Fibroblast of lung (primary cell): ENCODE measurements at regions not wholly inside any gene's neighbourhood (a gene's known extent, or its start where the extent isn't known, plus 50 kb on each side); places are given as distances from the start of the nearest gene placed in this dataset.

Experiments used
- DNase-seq, 2 donors: peaks; one replicate each; pipeline versions ENCODE4 v3.0.0 to v3.0.0-alpha.2; 2010; ENCODE audit warnings: low read depth in 2 of 2
- H2AFZ ChIP-seq: 2 replicates; pipeline ENCODE4 v1.5.1; 2012; ENCODE audit warnings: low read length, control low read depth, inconsistent platforms
- H3K27ac ChIP-seq: 2 replicates; pipeline ENCODE4 v1.5.1; 2011; ENCODE audit warnings: low read length, control low read depth; ENCODE audit not compliant: insufficient read depth
- H3K27me3 ChIP-seq: 2 replicates; pipeline ENCODE4 v1.5.1; 2011; ENCODE audit warnings: mild to moderate bottlenecking, low read length; ENCODE audit not compliant: control insufficient read depth, insufficient read depth
- H3K36me3 ChIP-seq: 2 replicates; pipeline ENCODE4 v1.5.1; 2011; ENCODE audit warnings: low read length; ENCODE audit not compliant: control insufficient read depth, insufficient read depth
- H3K4me1 ChIP-seq: 2 replicates; pipeline ENCODE4 v1.5.1; 2011; ENCODE audit warnings: low read length; ENCODE audit not compliant: control insufficient read depth, insufficient read depth; ENCODE audit errors: extremely low read depth
- H3K4me2 ChIP-seq: 2 replicates; pipeline ENCODE4 v1.5.1; 2011; ENCODE audit warnings: low read length, control low read depth; ENCODE audit not compliant: insufficient read depth; ENCODE audit errors: extremely low read depth
- H3K4me3 ChIP-seq, 4 experiments: fragments of 200-600 bp in 1 of 4; sonication (generic) in 1 of 4; replicated peaks in 1 of 4; 2 replicates each; pipeline ENCODE4 v1.5.1; 2011 to 2016; ENCODE audit warnings: low read length in 4 of 4, low read depth in 3 of 4, mild to moderate bottlenecking in 3 of 4, control low read depth in 2 of 4, inconsistent platforms in 1 of 4, mixed read lengths in 1 of 4; ENCODE audit not compliant: insufficient read depth in 1 of 4; ENCODE audit errors: control extremely low read depth in 1 of 4
- H3K79me2 ChIP-seq: 2 replicates; pipeline ENCODE4 v1.5.1; 2012; ENCODE audit warnings: mild to moderate bottlenecking, low read length, inconsistent platforms; ENCODE audit not compliant: control insufficient read depth, insufficient read depth
- H3K9ac ChIP-seq: 2 replicates; pipeline ENCODE4 v1.5.1; 2011; ENCODE audit warnings: mild to moderate bottlenecking, low read length, control low read depth; ENCODE audit not compliant: insufficient read depth
- H3K9me3 ChIP-seq: 2 replicates; pipeline ENCODE4 v1.5.1; 2012; ENCODE audit warnings: low read depth, low read length; ENCODE audit not compliant: control insufficient read depth, insufficient read depth
- H4K20me1 ChIP-seq: 2 replicates; pipeline ENCODE4 v1.5.1; 2011; ENCODE audit warnings: low read length; ENCODE audit not compliant: control insufficient read depth, insufficient read depth; ENCODE audit errors: extremely low read depth
- EZH2 ChIP-seq: IDR thresholded peaks from 2 replicates; pipeline ENCODE4 v1.5.1; 2012; ENCODE audit warnings: low read length, control low read depth, mild to moderate bottlenecking; ENCODE audit errors: missing control alignments
- TF ChIP-seq, protein P1 (sequence below), 2 donors: IDR thresholded peaks in 1 of 2; conservative IDR thresholded peaks in 1 of 2; 1 replicate in 1 of 2; 2 replicates in 1 of 2; pipeline ENCODE4 v1.5.1; 2011 to 2012; ENCODE audit warnings: low read length in 2 of 2, control low read depth in 1 of 2, inconsistent platforms in 1 of 2, low read depth in 1 of 2, mild to moderate bottlenecking in 1 of 2

DNA sequence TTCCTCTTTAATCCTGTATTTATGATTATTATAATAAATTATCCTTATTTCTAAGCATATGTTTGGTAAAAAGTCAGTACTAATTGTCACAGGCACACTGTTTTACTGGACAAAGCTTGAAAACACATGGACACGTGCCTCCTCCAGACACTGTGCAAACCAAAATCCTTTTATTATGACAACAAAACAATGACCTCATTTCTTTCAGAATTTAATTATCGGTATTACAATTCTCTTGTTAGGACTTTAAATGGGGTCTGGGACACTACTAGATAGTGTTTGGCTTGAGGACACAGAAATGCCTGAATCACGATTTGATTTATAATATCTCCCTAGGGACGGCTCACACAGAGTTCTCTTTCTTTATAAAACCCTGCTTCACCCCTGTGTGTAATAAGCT is 107.3 kb upstream of the IGSF10 start:
- H3K27ac ChIP-seq: no peak overlapping the region
- no peaks in the 10 kb centered on the region for H3K36me3 ChIP-seq
- H4K20me1 ChIP-seq: no peaks in the 10 kb centered on the region
- no peak overlapping the region for H2AFZ ChIP-seq
- no peaks in the 10 kb centered on the region for H3K27me3 ChIP-seq
- H3K9ac ChIP-seq: no peak overlapping the region
- no peaks in the 10 kb centered on the region for H3K79me2 ChIP-seq
- DNase-seq: no peak
- no peaks in the 10 kb centered on the region for H3K4me1 ChIP-seq
- no peak overlapping the region for H3K4me3 ChIP-seq
- H3K9me3 ChIP-seq: no peaks in the 10 kb centered on the region
- no peak overlapping the region for H3K4me2 ChIP-seq
- TF ChIP-seq EZH2: no peak
- TF ChIP-seq, protein P1, sequence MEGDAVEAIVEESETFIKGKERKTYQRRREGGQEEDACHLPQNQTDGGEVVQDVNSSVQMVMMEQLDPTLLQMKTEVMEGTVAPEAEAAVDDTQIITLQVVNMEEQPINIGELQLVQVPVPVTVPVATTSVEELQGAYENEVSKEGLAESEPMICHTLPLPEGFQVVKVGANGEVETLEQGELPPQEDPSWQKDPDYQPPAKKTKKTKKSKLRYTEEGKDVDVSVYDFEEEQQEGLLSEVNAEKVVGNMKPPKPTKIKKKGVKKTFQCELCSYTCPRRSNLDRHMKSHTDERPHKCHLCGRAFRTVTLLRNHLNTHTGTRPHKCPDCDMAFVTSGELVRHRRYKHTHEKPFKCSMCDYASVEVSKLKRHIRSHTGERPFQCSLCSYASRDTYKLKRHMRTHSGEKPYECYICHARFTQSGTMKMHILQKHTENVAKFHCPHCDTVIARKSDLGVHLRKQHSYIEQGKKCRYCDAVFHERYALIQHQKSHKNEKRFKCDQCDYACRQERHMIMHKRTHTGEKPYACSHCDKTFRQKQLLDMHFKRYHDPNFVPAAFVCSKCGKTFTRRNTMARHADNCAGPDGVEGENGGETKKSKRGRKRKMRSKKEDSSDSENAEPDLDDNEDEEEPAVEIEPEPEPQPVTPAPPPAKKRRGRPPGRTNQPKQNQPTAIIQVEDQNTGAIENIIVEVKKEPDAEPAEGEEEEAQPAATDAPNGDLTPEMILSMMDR (conservative IDR thresholded peaks at IDR 0.05 in 1 of 2, IDR thresholded peaks at IDR 0.05 in 1 of 2; ENCODE audit: low read depth in 1 of 2, low read length in 2 of 2): no peak

DNA sequence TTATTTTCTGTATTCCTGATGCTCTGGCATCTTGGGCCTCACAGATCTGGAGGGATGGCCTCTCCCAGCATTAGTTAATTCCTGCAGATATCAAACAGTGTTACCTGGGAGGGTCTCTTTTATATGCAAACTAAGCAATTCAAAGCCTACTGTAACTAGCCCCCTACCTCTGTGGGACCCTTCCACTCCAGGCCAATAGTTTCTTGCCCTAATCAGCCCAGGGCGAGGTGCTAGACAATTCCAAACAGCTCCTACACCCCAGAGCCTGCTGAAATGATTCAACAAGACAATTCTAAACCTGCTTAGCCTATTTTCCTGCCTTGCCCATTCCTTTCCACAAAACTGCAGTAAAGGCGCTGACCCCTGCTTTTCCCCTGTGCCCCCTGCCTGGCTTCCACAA is 106.6 kb upstream of the IGSF10 start:
- H3K9ac ChIP-seq: no peak overlapping the region
- TF ChIP-seq, protein P1 (conservative IDR thresholded peaks at IDR 0.05 in 1 of 2, IDR thresholded peaks at IDR 0.05 in 1 of 2; ENCODE audit: low read depth in 1 of 2, low read length in 2 of 2): no peak
- H3K4me2 ChIP-seq: no peak overlapping the region
- no peak overlapping the region for H2AFZ ChIP-seq
- H3K36me3 ChIP-seq: no peaks in the 10 kb centered on the region
- no peaks in the 10 kb centered on the region for H3K27me3 ChIP-seq
- H3K27ac ChIP-seq: no peak overlapping the region
- H3K4me1 ChIP-seq: no peaks in the 10 kb centered on the region
- H3K4me3 ChIP-seq: no peak overlapping the region
- no peaks in the 10 kb centered on the region for H3K79me2 ChIP-seq
- no peaks in the 10 kb centered on the region for H4K20me1 ChIP-seq
- no peaks in the 10 kb centered on the region for H3K9me3 ChIP-seq
- DNase-seq: no peak

DNA sequence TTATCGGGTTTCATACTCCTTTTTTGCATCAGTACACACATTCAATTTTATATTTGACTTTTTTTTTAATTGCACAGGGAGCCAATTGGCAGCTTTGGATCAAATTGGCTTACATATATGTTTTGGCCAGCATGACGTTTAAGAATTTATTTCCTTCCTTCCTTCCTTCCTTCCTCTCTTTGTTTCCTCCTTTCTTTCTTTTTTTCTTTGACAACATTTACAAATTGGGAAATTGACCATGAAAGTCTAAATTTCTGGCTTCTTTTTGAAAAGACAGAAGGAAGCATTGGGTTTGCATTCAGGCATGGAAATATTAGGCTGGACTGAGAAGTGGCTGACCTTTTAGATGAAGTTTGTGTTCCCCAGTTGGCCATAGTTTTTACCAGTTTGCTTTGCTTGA is 103.4 kb upstream of the IGSF10 start:
- no peak overlapping the region for H3K4me3 ChIP-seq
- H3K27me3 ChIP-seq: no peaks in the 10 kb centered on the region
- DNase-seq: no peak
- H3K9me3 ChIP-seq: no peaks in the 10 kb centered on the region
- H3K36me3 ChIP-seq: no peaks in the 10 kb centered on the region
- H3K79me2 ChIP-seq: no peaks in the 10 kb centered on the region
- TF ChIP-seq, protein P1 (conservative IDR thresholded peaks at IDR 0.05 in 1 of 2, IDR thresholded peaks at IDR 0.05 in 1 of 2; ENCODE audit: low read depth in 1 of 2, low read length in 2 of 2): no peak
- TF ChIP-seq EZH2: no peak
- H3K9ac ChIP-seq: no peak overlapping the region
- no peak overlapping the region for H3K27ac ChIP-seq
- no peak overlapping the region for H2AFZ ChIP-seq
- H3K4me2 ChIP-seq: no peak overlapping the region
- no peaks in the 10 kb centered on the region for H4K20me1 ChIP-seq
- H3K4me1 ChIP-seq: no peaks in the 10 kb centered on the region
